T-cell (primary cell): ENCODE measurements at regions not wholly inside any gene's neighbourhood (a gene's known extent, or its start where the extent isn't known, plus 50 kb on each side); places are given as distances from the start of the nearest gene placed in this dataset.

Experiments
- ATAC-seq, 4 experiments: fragments of 200-7000 bp in 3 of 4; fragments of 150-1000 bp in 1 of 4; cut with Tn5 transposase; replicated peaks in 1 of 4; 1 replicate in 3 of 4; 2 replicates in 1 of 4; pipeline ENCODE4 v1.10.0; 2021; ENCODE audit warnings: moderate library complexity in 3 of 4, mild to moderate bottlenecking in 2 of 4, moderate number of reproducible peaks in 1 of 4
- CTCF ChIA-PET, 2 donors: fragments of 300-600 bp; sonication (Branson Sonifier 250); formaldehyde crosslinking; loops; one replicate each; lab custom pipeline; 2022; ENCODE audit warnings: antibody characterized with exemption in 2 of 2; lab: Charles Lee
- POLR2A ChIA-PET, 2 donors: fragments of 300-600 bp; sonication (Branson Sonifier 250); formaldehyde crosslinking; loops; one replicate each; lab custom pipeline; 2022; ENCODE audit warnings: antibody characterized with exemption in 2 of 2; lab: Charles Lee
- DNase-seq, 35 experiments: peaks; one replicate each; pipeline versions ENCODE4 v3.0.0 to v3.0.0-alpha.2; 2013 to 2023
- H3K27ac ChIP-seq: one replicate; pipeline ENCODE4 v1.5.1; 2013; ENCODE audit warnings: low read length
- H3K27me3 ChIP-seq, 2 experiments: replicated peaks in 1 of 2; 1 replicate in 1 of 2; 2 replicates in 1 of 2; pipeline versions ENCODE4 v1.6.1 to v1.7.0; 2013; ENCODE audit warnings: low read length in 1 of 2, mixed read lengths in 1 of 2; ENCODE audit not compliant: control insufficient read depth in 2 of 2, insufficient read depth in 2 of 2; ENCODE audit errors: extremely low read depth in 1 of 2
- H3K36me3 ChIP-seq, 2 donors: 1 replicate in 1 of 2; 2 replicates in 1 of 2; pipeline versions ENCODE4 v1.6.1 to v1.7.0; 2013; ENCODE audit warnings: low read length in 1 of 2; ENCODE audit not compliant: control insufficient read depth in 2 of 2, insufficient read depth in 1 of 2; ENCODE audit errors: extremely low read depth in 1 of 2
- H3K4me1 ChIP-seq, 2 experiments: 1 replicate in 1 of 2; 2 replicates in 1 of 2; pipeline versions ENCODE4 v1.6.1 to v1.7.0; 2013; ENCODE audit warnings: low read length in 2 of 2, mixed read lengths in 1 of 2; ENCODE audit not compliant: insufficient read depth in 2 of 2, control insufficient read depth in 1 of 2; ENCODE audit errors: extremely low read depth in 1 of 2
- H3K4me3 ChIP-seq, 2 donors: 1 replicate in 1 of 2; 2 replicates in 1 of 2; pipeline versions ENCODE4 v1.5.1 to v1.7.0; 2013; ENCODE audit warnings: mild to moderate bottlenecking in 2 of 2, low read length in 1 of 2, moderate library complexity in 1 of 2; ENCODE audit not compliant: control insufficient read depth in 1 of 2; ENCODE audit errors: extremely low read depth in 1 of 2
- H3K9me3 ChIP-seq: 2 replicates; pipeline ENCODE4 v1.7.0; 2013
- H3K27ac Mint-ChIP-seq, 2 donors: one replicate each; pipeline ENCODE4 v1.8.0; 2020 to 2021; ENCODE audit warnings: mild to moderate bottlenecking in 2 of 2, mixed read lengths in 2 of 2
- H3K27me3 Mint-ChIP-seq, 2 donors: one replicate each; pipeline ENCODE4 v1.8.0; 2021 to 2022; ENCODE audit warnings: mixed read lengths in 2 of 2
- H3K36me3 Mint-ChIP-seq: one replicate; pipeline ENCODE4 v1.8.0; 2021; ENCODE audit warnings: mixed read lengths
- H3K4me1 Mint-ChIP-seq, 3 donors: one replicate each; pipeline ENCODE4 v1.8.0; 2020 to 2022; ENCODE audit warnings: mixed read lengths in 3 of 3, mild to moderate bottlenecking in 1 of 3
- H3K4me3 Mint-ChIP-seq, 3 donors: one replicate each; pipeline ENCODE4 v1.8.0; 2020 to 2022; ENCODE audit warnings: mild to moderate bottlenecking in 3 of 3, mixed read lengths in 3 of 3, moderate library complexity in 3 of 3
- H3K9me3 Mint-ChIP-seq, 3 donors: one replicate each; pipeline ENCODE4 v1.8.0; 2020 to 2022; ENCODE audit warnings: mixed read lengths in 3 of 3
- WGBS: methylation state at CpG from one replicate; pipeline ENCODE4 v1.1.5; 2013; ENCODE audit warnings: missing lambda C conversion rate; ENCODE audit not compliant: insufficient coverage; 5-methylcytosine and 5-hydroxymethylcytosine counted together

DNA sequence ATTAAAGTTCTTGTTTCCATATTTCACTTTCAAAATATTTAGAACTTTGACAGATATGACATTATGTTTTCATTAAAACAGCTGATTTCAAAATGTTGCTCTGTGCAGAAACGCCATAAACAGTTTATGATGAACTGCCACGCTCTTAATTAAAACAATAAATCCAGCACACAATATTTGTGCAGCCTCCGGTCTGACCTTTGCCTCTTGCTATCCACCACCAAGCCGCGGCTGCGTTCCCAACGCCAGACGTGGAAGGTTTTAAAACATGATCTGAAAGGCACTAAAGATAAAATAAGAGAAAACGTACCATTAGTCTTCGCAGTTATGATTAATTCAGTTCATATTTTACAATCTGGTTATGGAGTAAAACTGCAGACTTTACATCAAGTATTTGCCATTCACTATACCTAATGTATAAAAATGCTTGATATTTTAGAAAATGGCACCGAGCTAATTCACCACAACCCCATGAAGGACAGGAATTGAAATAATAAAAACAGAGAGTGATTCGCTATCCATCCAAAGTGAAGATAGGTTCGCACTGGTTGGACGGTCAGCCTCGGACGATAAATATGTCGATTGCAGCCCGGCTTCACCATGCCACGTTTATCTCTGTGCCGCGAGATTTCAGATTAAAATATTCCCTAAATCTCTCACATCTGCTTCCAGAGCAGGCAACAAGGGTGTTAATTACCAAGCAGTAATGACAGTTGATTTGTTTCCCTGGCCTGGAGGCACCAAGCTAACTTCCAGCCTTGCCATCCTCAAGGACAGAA lies 103.3 kb upstream of the ZNF507 start:
- Histone ChIP-seq H3K27ac (no peak overlapping the region), H3K4me3 (no peak overlapping the region), H3K4me1 (no peaks in the 10 kb centered on the region), H3K9me3 (no peaks in the 10 kb centered on the region), H3K36me3 (no peaks in the 10 kb centered on the region), H3K27me3 (peaks cover 0 to 13% of the 10 kb centered on the region in 2 experiments)
- Mint-ChIP-seq H3K4me1 (no peaks in the 10 kb centered on the region), H3K36me3 (no peaks in the 10 kb centered on the region), H3K27ac (no peak overlapping the region), H3K27me3 (peaks cover 4 to 9% of the 10 kb centered on the region in 2 donors), H3K9me3 (no peaks in the 10 kb centered on the region), H3K4me3 (no peak overlapping the region)
- WGBS, result 93% methylated on average over 8 of the region's 21 CpGs
- ATAC-seq (no peak), DNase-seq (no peak)
- POLR2A ChIA-PET, result no interaction called here
- CTCF ChIA-PET, result no interaction called here

DNA sequence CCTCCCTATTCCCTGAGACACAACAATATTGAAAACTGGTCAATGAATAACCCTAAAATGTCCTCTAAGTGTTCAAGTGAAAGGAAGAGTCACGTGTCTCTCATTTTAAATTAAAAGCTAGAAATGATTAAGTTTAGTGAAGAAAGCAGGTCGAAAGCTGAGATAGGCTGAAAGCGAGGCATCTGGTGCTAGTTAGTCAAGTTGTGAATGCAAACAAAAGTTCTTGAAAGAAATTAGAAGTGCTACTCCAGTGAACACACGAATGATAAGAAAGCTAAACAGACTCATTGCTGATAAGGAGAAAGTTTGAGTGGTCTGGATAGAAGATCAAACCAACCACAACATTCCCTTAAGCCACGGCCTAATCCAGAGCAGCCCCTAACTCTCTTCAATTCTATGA lies 99.4 kb upstream of the ZNF507 start:
- Mint-ChIP-seq H3K4me3 (no peak overlapping the region), H3K9me3 (no peaks in the 10 kb centered on the region), H3K36me3 (no peaks in the 10 kb centered on the region), H3K27ac (no peak overlapping the region), H3K4me1 (no peaks in the 10 kb centered on the region), H3K27me3 (peaks cover 2 to 15% of the 10 kb centered on the region in 2 donors)
- H3K36me3 ChIP-seq, result no peaks in the 10 kb centered on the region
- ChIA-PET CTCF (no interaction called here), POLR2A (no interaction called here)
- no peaks in the 10 kb centered on the region for H3K4me1 ChIP-seq
- DNase-seq (no peak), ATAC-seq (no peak)
- WGBS, result 64% methylated on average over 3 of the region's 5 CpGs
- no peak overlapping the region for H3K27ac ChIP-seq
- H3K27me3 ChIP-seq, result peaks cover 0 to 18% of the 10 kb centered on the region in 2 experiments
- H3K4me3 ChIP-seq, result no peak overlapping the region
- no peaks in the 10 kb centered on the region for H3K9me3 ChIP-seq

DNA sequence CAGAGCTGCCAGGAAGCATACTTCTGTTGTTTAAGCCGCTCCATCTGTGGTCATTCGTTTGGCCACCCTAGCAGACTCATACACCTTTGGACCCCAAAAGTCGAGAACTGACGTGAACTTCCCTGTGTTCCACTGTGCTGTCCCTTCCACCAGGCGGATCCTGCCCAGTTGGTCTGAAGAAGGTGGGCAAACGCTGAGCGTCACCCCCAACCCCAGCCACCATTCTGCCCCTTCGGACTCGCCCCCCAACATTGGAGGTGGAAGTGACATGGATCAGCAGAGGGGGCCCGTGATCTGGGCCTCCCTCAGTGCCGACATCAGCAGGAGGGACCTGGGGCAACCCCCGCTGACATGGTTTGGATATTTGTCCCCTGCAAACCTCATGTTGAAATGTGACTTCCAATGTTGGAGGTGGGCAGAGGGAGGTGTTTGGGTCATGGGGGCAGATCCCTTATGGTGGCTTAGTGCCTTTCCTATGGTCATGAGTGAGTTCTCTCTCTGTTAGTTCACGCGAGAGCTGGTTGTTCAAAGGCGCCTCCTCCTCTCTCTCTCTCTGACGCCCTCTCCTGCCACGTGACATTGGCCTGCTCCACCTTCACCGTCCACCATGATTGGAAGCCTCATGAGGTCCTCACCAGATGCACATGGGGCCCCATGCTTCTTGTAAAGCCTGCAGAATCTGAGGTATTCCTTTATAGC lies 93.6 kb upstream of the ZNF507 start:
- H3K4me1 Mint-ChIP-seq, result no peaks in the 10 kb centered on the region
- ChIA-PET POLR2A (no interaction called here), CTCF (no interaction called here)
- no peaks in the 10 kb centered on the region for H3K36me3 Mint-ChIP-seq
- DNase-seq (no peak), ATAC-seq (no peak)
- H3K9me3 Mint-ChIP-seq, result no peaks in the 10 kb centered on the region
- no peak overlapping the region for H3K4me3 Mint-ChIP-seq
- no peaks in the 10 kb centered on the region for H3K4me1 ChIP-seq
- WGBS, result 67% methylated on average over 10 of the region's 18 CpGs
- H3K36me3 ChIP-seq, result no peaks in the 10 kb centered on the region
- H3K27ac ChIP-seq, result no peak overlapping the region
- no peaks in the 10 kb centered on the region for H3K9me3 ChIP-seq
- peaks cover 14 to 26% of the 10 kb centered on the region in 2 donors for H3K27me3 Mint-ChIP-seq
- H3K27me3 ChIP-seq, result peaks cover 0 to 37% of the 10 kb centered on the region in 2 experiments
- no peak overlapping the region for H3K4me3 ChIP-seq
- H3K27ac Mint-ChIP-seq, result no peak overlapping the region

DNA sequence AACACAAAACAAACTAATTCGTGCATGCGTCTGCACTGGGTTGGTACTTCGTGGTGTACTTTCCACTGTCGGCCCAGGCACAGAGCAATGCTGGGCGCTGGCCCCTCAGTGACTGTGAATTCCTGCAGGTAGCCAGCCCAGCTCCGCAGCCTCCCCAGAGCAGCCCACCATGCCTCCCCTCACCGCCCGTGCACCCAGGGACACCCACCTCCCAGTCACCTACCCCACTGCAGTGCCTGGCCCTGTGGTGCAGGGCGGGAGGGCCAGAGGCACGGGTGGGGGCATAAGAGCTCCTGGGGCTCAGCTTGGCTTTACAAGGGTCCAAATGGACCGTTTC lies 93.1 kb upstream of the ZNF507 start:
- WGBS, result 84% methylated on average over 8 of the region's 11 CpGs
- no peaks in the 10 kb centered on the region for H3K4me1 ChIP-seq
- ChIA-PET CTCF (no interaction called here), POLR2A (no interaction called here)
- no peaks in the 10 kb centered on the region for H3K9me3 Mint-ChIP-seq
- H3K27ac Mint-ChIP-seq, result no peak overlapping the region
- H3K4me3 ChIP-seq, result no peak overlapping the region
- no peaks in the 10 kb centered on the region for H3K4me1 Mint-ChIP-seq
- H3K36me3 Mint-ChIP-seq, result no peaks in the 10 kb centered on the region
- no peak overlapping the region for H3K27ac ChIP-seq
- H3K27me3 ChIP-seq, result peaks cover 0 to 42% of the 10 kb centered on the region in 2 experiments
- H3K36me3 ChIP-seq, result no peaks in the 10 kb centered on the region
- no peak for DNase-seq
- no peaks in the 10 kb centered on the region for H3K9me3 ChIP-seq
- ATAC-seq, result no peak
- peaks cover 15 to 26% of the 10 kb centered on the region in 2 donors for H3K27me3 Mint-ChIP-seq
- no peak overlapping the region for H3K4me3 Mint-ChIP-seq

DNA sequence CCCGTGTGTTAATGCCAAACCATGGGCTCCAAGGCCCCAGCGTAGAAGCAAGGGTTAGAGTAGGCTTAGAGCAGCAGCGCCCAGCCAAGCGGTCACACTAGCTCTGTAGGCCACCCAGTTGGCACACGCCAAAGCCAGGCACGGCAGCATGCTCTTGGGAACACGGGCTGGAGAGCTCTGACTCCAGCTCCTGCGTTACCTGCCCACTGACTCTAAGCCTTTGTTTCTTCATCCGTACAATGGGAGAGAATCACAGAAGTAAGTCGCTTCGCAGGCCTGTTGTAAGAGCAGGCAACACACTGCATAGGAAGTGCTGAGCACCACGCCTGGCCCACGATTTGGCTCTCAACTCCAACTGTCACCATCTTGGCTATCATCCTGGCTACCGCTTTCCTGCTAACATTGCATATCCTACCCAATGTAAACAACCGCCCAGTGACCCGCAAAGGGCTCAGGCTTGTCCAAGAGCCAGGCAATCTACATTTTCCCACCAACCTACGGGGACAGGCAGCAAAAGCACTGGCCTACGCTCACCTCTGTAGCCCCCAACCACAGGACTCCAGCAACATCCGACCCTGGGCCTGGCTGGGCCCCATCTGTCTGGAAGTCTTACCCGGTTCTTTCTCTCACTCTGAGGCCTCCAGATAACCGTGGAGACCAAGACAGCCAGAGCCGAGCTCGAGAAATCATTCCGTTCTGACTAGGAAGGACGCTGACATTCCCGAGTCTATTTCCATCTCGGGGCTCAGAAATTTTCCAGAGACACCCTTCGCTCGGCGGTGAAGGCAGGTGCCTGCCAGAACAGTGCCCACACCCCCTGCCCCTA lies 91.5 kb upstream of the ZNF507 start:
- POLR2A ChIA-PET, result no interaction called here
- no peak overlapping the region for H3K4me3 Mint-ChIP-seq

DNA sequence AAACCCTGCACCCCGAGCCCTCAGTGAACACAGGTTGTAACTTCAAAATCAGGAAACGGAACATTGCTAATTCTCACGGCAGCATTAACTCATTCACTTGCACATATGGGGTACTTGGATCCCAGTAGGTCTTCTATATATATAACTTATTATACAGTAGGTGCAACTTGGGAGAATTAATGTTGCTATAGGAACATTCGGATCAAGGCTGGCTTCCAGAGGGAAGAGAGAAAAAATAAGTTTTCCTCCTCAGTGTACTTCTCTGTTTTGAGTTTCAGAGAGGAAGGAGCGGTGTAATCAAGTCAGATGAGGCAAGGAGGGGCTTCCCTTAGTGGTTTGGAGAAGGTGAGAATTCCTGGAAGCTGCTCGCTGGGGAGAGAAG lies 90.9 kb upstream of the ZNF507 start:
- Mint-ChIP-seq H3K27ac (no peak overlapping the region), H3K4me3 (no peak overlapping the region), H3K4me1 (no peaks in the 10 kb centered on the region), H3K36me3 (no peaks in the 10 kb centered on the region), H3K9me3 (peaks cover 0 to 4% (median 0%) of the 10 kb centered on the region in 3 donors), H3K27me3 (peaks cover 21 to 26% of the 10 kb centered on the region in 2 donors)
- H3K27me3 ChIP-seq, result peaks cover 0 to 44% of the 10 kb centered on the region in 2 experiments
- DNase-seq (no peak), ATAC-seq (no peak)
- no peak overlapping the region for H3K27ac ChIP-seq
- CTCF ChIA-PET, result no interaction called here
- POLR2A ChIA-PET, result no interaction called here
- no peaks in the 10 kb centered on the region for H3K9me3 ChIP-seq
- no peak overlapping the region for H3K4me3 ChIP-seq
- 11% methylated on average over 3 of the region's 6 CpGs for WGBS
- no peaks in the 10 kb centered on the region for H3K4me1 ChIP-seq
- no peaks in the 10 kb centered on the region for H3K36me3 ChIP-seq

More for the DNA sequence above, 91.5 kb upstream of the ZNF507 start:
- Histone ChIP-seq H3K9me3 (no peaks in the 10 kb centered on the region), H3K36me3 (no peaks in the 10 kb centered on the region), H3K4me3 (no peak overlapping the region), H3K27ac (no peak overlapping the region), H3K4me1 (no peaks in the 10 kb centered on the region), H3K27me3 (peaks cover 0 to 44% of the 10 kb centered on the region in 2 experiments)
- Mint-ChIP-seq H3K9me3 (no peaks in the 10 kb centered on the region), H3K4me1 (no peaks in the 10 kb centered on the region), H3K36me3 (no peaks in the 10 kb centered on the region), H3K27ac (no peak overlapping the region), H3K27me3 (peaks cover 19 to 26% of the 10 kb centered on the region in 2 donors)
- WGBS, result 85% methylated on average over 30 of the region's 30 CpGs
- no peak for DNase-seq
- CTCF ChIA-PET, result interaction anchor here in 1 of 2 donors (0.6 kb wide), 1 partner anchor 1546 kb away, joined by 3 read pairs; no protein-coding TSS in a partner anchor
- no peak for ATAC-seq
